ENCODE measurements at regions not wholly inside any gene's neighbourhood (a gene's known extent, or its start where the extent isn't known, plus 50 kb on each side); places are given as distances from the start of the nearest gene placed in this dataset.

DNA sequence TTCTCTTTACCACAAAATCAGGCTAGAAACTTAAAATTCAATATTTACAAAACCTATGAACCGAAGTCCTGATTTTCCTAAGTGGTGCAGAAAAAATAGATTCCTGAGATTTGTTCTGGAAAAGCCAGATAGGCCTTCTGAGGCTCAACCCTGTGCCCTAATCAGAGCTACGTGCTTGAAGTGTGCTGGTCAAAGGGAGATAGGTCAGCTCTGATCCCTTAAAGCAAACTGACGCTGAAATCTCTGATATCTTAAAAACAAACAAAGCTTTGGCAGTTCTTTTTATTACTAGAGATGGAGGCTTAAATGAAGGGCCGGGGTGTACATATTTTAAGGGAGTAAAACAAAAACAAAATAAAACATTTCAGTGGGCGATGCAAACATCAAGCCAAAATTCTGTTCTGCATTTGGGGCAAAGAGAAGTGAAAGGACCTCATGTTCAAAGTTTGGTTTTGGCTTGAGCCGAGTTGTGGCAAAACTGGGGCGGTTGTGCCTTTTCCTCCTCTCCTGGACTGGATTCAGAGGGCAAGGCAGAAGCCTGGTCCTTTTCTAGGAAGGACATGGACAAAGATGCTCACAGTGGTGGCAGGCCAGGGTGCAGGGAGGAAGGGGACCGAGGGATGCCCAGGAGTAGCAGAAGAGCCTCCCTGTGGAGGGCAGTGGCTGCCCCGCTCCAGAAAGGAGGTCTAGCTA, 295.0 kb downstream of the CDCA7 start:
- no peak for DNase-seq

DNA sequence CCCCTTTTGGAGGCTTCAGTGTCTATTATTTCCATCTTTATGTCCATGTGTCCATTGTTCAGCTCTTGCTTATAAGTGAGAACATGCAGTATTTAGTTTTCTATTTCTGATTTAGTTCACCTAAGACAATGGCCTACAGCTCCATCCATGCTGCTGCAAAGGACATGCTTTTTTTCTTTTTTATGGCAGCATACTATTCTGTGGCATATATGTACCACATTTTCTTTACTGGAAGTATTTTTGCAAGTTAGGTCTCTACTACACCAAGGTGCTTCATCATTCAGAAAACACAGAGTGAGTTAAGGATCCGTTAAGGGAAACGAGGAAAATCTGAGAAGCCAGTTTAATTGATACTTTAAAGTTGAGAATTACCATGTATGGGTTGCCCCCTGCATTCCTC, 297.2 kb downstream of the CDCA7 start:
- DNase-seq: no peak

DNA sequence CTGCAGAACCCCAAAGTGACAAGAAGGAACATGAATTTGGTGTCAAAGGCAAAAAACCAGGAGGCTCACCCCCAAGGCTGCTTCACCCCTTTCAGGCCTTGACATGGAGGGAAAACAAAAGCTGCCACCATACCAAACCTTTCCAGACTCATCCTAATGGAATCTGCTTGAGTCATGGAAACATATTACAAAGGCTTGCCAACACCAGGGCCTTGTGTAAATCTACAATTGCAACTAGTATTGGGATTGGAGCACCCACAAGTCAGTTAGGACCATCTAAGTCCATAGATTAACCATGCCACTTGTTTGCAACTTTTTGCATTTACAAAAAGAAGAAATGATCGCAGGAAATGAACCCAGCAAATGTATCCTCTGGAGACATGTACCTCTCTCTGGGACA, 297.6 kb downstream of the CDCA7 start:
- peak; percentile 96 for DNase-seq

- DNase-seq: peak; percentile 98
Observed at GRCh38 chr2:173652767-173653431, 298.2 kb downstream of the CDCA7 start.

GRCh38 chr2:173653432-173653805, 298.7 kb downstream of the CDCA7 start:
- no peak for DNase-seq

- no peak for DNase-seq
Observed at GRCh38 chr2:173654161-173654895, 299.7 kb downstream of the CDCA7 start.

DNA sequence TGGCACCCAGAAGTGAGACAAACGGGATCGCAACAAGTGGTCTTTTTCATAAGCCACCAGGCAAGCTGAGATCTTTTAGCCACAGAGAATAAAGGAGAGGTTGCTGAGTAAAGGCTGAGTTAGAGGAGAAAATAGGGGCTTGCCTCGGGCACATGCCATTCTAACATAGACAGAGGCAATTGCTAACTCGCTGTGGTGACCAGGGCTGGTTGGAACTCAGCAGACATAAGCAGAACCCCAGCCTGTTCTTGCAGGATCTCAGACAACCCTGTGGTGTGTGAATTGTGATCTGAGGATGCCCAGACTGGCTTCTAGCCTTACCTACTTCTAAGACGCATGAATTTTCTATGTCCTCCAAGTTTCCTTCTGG, 300.2 kb downstream of the CDCA7 start:
- DNase-seq: no peak

GRCh38 chr2:173656086-173656485, 301.4 kb downstream of the CDCA7 start:
- DNase-seq: no peak

- peak; percentile 96 for DNase-seq
Observed at GRCh38 chr2:173657996-173658717, 303.5 kb downstream of the CDCA7 start.

- peak; percentile 74 for DNase-seq
Observed at GRCh38 chr2:173658946-173659371, 304.3 kb downstream of the CDCA7 start.

GRCh38 chr2:173659509-173659908, 304.8 kb downstream of the CDCA7 start:
- no peak for DNase-seq

GRCh38 chr2:173661586-173661985, 303.6 kb downstream of the SP3 start:
- no peak for DNase-seq

DNA sequence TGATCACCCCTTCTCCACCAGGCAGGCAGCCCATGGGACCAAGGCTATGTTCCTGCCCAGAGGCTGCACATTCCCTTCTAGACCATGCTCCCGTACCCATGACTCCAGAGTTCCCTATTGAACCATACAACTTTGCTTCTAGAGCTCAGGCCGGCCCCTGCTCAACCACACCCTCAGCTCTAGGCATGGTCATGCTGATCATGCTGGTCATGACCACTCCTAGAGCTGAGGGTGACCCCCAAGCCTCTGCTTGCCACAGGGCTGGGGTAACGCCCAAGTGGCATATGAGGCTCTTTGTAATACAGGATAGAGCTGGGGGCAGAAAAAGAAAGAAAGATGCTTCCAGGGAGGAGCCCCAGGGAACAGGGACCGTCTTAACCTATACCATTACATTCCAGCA, 301.8 kb downstream of the SP3 start:
- no peak for DNase-seq

DNA sequence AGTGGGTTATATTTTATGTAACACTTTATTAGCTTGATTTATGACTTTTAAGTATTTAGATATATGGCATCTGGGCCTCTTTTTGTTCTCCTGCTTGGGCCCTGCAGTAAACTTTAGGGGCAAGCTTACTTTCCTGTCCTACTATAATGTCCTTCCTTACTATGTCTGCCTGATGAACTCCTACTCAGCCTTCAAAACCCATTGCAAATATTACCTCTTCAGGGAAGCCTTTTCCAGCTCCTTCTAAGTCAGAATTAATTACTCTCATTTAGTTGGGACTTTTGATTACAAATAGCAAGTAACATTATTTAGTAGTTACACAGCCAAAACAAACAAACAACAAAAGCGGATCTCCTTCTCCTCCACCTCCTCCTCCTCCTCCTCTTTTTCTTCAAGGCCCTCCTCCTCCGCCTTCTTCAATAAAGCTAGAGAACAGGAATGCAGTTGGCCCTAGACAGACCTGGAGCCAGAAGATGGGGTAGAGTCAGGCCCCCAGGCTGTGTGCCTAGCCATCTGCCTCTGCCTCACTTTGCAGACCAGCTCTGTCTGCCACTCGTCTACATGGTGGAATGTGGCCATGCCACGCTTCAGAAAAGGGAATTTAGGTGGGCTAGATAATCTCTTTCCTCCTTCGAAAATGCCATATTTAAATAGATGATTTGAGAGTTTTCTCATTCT, 301.2 kb downstream of the SP3 start:
- no peak for DNase-seq

GRCh38 chr2:173664513-173664910, 300.7 kb downstream of the SP3 start:
- peak; percentile 8 for DNase-seq

DNA sequence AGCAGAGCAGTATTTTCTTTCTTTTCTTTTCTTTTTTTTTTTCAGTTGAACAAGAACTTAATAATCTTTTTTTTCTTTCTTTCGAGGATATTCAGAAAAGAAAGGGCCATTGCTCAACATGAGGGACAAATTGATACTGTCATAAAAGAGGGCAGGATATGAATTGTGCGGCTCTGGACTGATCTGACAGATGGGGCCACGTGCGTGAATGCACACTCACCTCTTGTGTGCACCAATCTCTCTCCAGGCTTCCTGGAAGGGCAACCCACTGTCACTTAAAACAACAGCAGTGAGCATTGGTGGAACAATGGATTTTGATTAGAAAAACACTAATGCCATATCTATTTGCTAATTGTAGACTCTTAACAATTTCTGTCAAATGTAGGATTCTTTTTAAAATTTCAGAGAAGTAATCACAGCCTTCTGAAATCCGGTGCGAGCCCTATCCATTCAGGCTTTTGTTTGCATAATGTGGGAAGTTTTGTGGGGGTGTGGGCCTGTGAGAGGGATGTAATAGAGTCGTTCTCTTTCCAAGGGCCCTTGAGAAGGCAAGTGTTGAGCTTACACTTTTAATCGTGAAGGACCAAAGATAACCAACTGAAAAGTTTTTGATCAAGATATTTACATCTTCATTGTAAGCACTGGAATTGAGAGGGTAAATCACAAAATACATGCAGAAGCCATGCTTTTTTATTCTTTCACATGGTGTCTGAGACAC, 298.8 kb downstream of the SP3 start:
- no peak for DNase-seq

DNA sequence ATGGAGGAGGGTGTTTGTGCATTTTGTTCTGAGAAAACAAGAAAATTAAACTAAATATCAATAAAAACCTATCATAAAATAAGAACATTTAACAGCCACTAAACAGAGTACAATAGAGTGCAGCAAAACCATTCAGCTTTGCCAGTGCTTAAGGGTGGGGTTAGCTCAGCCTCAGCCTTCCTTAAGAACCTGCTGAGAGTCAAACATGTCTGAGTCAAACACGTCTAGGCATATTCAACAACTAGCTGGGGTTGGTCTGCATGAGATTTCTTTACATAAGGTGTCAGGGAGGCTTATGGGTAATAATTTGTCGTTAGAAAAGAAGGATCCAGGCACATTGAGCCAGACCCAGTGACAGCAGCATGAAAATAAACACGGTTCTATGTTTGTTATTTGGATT, 298.2 kb downstream of the SP3 start:
- no peak for DNase-seq

DNA sequence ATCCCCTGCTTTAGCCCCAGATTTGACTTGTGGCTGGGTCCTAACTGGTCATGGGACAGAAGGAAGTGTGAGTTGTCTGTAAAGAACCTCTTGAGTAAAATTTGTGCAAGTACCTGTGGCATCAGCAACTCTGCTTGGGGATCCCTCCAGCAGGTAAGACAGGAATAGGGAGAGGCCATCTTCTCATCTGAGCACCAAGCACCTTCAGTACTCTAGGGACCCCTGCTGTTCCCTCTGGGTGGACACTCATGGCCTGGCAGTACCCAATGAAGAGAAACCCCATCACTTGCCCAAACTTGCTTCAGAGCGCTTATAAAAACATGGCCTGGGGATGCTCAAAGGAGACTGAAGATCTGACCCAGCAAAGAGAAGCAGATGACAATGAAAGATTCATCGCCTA, 297.8 kb downstream of the SP3 start:
- no peak for DNase-seq

DNA sequence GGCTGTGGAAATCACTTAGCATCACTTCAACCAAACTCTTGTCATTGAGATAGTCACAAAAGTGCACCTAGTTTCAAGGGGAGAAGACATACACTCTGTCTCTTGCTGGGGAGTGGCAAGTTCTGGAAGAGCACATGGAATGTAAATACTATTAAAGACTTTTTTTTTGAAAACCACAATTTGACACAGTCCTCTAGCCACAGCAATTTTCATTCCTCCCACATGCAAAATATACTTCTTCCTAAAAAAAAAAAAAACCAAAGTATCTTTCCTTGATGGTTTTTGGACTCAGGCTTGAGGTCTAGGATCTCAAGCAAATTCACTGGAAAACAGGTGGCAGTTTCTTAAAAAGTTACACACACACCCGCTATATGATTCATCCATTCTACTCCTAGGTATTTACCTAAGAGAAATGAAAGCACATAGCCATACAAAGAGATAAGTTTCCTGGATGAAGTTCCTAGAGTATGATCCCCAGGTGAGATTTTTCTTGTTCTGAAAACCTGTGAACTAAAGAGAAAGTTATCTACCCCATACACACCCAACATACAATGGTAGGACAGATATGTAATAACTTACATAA, 295.8 kb downstream of the SP3 start:
- DNase-seq: peak; percentile 34

- no peak for DNase-seq
Observed at GRCh38 chr2:173669888-173670287, 295.3 kb downstream of the SP3 start.

- DNase-seq: no peak
Observed at GRCh38 chr2:173672573-173673340, 292.4 kb downstream of the SP3 start.
